ENCODE measurements at regions not wholly inside any gene's neighbourhood (a gene's known extent, or its start where the extent isn't known, plus 50 kb on each side); places are given as distances from the start of the nearest gene placed in this dataset.

GRCh38 chr2:145771525-145771924 is 1251.6 kb upstream of the ZEB2 start:
- no peaks in the 10 kb centered on the region for H3K27me3 ChIP-seq (ENCODE audit: insufficient read depth, low read length)
- no peaks in the 10 kb centered on the region for H4K20me1 ChIP-seq (ENCODE audit: insufficient read depth, low read length)
- no peak overlapping the region for H3K27ac Mint-ChIP-seq (ENCODE audit: unreplicated experiment)
- H3K4me3 Mint-ChIP-seq (ENCODE audit: unreplicated experiment): no peak overlapping the region
- no peaks in the 10 kb centered on the region for H3K9me3 ChIP-seq (ENCODE audit: insufficient read depth, low read depth, low read length)
- H3K79me2 ChIP-seq (ENCODE audit: insufficient read depth, low read length): no peaks in the 10 kb centered on the region
- DNase-seq (ENCODE audit: low read depth) (no peak), FAIRE-seq (no peak)
- no peaks in the 10 kb centered on the region for H3K4me1 Mint-ChIP-seq (ENCODE audit: low read depth, unreplicated experiment)
- H3K36me3 Mint-ChIP-seq (ENCODE audit: low read depth, unreplicated experiment): no peaks in the 10 kb centered on the region
- no peaks in the 10 kb centered on the region for H3K36me3 ChIP-seq (ENCODE audit: insufficient read depth, low read length)
- H3K27ac ChIP-seq (ENCODE audit: low read depth, low read length): no peak overlapping the region
- TF ChIP-seq EZH2 (IDR thresholded peaks at IDR 0.05; ENCODE audit: insufficient read depth, low read length): no peak
- TF ChIP-seq CTCF (IDR thresholded peaks at IDR 0.05; ENCODE audit: insufficient read depth, low read depth, low read length): no peak
- no peak overlapping the region for H3K4me2 ChIP-seq (ENCODE audit: low read length)
- H3K4me3 ChIP-seq (ENCODE audit: insufficient read depth, low read depth, low read length): no peak overlapping the region
- no peaks in the 10 kb centered on the region for H3K9me3 Mint-ChIP-seq (ENCODE audit: unreplicated experiment)
- no peaks in the 10 kb centered on the region for H3K4me1 ChIP-seq (ENCODE audit: insufficient read depth, low read length)
- no peak overlapping the region for H3K9ac ChIP-seq (ENCODE audit: low read length)
- H3K27me3 Mint-ChIP-seq (ENCODE audit: low read depth, unreplicated experiment): no peaks in the 10 kb centered on the region
- H2AFZ ChIP-seq (ENCODE audit: low read depth, low read length): no peak overlapping the region

DNA sequence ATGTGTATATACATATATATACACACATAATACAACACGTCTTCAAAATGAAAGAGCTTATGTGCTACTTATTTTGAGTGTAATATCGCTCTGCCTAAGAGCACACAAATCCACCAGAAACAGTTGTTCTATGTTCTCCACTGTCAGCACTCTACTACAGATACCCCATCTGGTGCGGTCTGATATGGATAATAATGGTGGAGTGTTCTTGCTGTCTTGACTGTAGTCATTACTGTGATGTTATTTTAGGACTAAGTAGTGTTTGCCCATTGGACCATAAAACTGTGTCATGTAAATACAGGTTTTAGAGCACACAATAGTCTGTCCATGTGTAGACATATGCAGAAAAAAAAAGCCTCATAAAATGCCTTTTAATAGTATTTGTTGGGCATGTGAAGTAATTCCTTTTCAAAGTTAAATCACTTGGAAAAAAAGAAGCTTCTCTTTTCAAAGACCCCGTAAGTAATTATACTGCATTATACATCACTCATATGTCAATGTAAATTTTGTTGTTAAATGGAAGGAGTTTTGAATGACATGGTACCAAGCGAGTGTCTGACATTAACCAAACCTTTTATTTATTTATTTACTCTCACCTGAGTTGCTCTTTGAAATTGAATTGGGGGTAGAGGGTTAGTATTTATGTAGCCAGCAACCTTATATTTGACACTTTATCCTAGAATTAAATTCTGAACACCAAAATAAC is 1249.2 kb upstream of the ZEB2 start:
- Histone ChIP-seq H3K9me3 (ENCODE audit: insufficient read depth, low read depth, low read length) (no peaks in the 10 kb centered on the region), H3K4me1 (ENCODE audit: insufficient read depth, low read length) (no peaks in the 10 kb centered on the region), H3K79me2 (ENCODE audit: insufficient read depth, low read length) (no peaks in the 10 kb centered on the region), H3K4me2 (ENCODE audit: low read length) (no peak overlapping the region), H3K27ac (ENCODE audit: low read depth, low read length) (no peak overlapping the region), H3K36me3 (ENCODE audit: insufficient read depth, low read length) (no peaks in the 10 kb centered on the region), H2AFZ (ENCODE audit: low read depth, low read length) (no peak overlapping the region), H3K9ac (ENCODE audit: low read length) (no peak overlapping the region), H4K20me1 (ENCODE audit: insufficient read depth, low read length) (no peaks in the 10 kb centered on the region), H3K27me3 (ENCODE audit: insufficient read depth, low read length) (no peaks in the 10 kb centered on the region), H3K4me3 (ENCODE audit: insufficient read depth, low read depth, low read length) (no peak overlapping the region)
- TF ChIP-seq EZH2 (IDR thresholded peaks at IDR 0.05; ENCODE audit: insufficient read depth, low read length): no peak
- TF ChIP-seq CTCF (IDR thresholded peaks at IDR 0.05; ENCODE audit: insufficient read depth, low read depth, low read length): no peak
- Mint-ChIP-seq H3K4me1 (ENCODE audit: low read depth, unreplicated experiment) (no peaks in the 10 kb centered on the region), H3K36me3 (ENCODE audit: low read depth, unreplicated experiment) (no peaks in the 10 kb centered on the region), H3K27ac (ENCODE audit: unreplicated experiment) (no peak overlapping the region), H3K27me3 (ENCODE audit: low read depth, unreplicated experiment) (no peaks in the 10 kb centered on the region), H3K4me3 (ENCODE audit: unreplicated experiment) (no peak overlapping the region), H3K9me3 (ENCODE audit: unreplicated experiment) (no peaks in the 10 kb centered on the region)
- FAIRE-seq: no peak
- no peak for DNase-seq (ENCODE audit: low read depth)

DNA sequence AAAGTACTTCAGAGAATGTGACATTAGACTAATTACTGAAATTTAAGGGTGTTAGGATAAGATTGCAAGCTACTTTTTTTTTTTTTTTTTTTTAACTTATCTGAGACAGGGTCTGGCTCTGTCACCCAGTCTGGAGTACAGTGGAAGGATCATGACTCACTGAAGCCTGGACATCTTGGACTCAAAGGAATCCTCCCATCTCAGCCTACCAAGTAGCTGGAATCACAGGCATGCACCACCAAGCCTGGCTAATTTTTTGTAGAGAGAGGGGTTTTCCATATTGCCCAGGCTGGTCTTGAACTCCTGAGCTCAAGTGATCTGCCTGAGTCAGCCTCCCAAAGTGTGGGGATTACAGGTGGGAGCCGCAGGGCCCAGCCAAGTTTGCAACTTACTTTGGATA is 1246.0 kb upstream of the ZEB2 start:
- DNase-seq (ENCODE audit: low read depth): no peak
- FAIRE-seq: no peak
- peaks cover 5% of the 10 kb centered on the region for H3K4me1 ChIP-seq (ENCODE audit: insufficient read depth, low read length)
- no peak overlapping the region for H2AFZ ChIP-seq (ENCODE audit: low read depth, low read length)
- Mint-ChIP-seq H3K27ac (ENCODE audit: unreplicated experiment) (no peak overlapping the region), H3K27me3 (ENCODE audit: low read depth, unreplicated experiment) (no peaks in the 10 kb centered on the region), H3K4me3 (ENCODE audit: unreplicated experiment) (no peak overlapping the region), H3K9me3 (ENCODE audit: unreplicated experiment) (no peaks in the 10 kb centered on the region), H3K36me3 (ENCODE audit: low read depth, unreplicated experiment) (no peaks in the 10 kb centered on the region), H3K4me1 (ENCODE audit: low read depth, unreplicated experiment) (peaks cover 4% of the 10 kb centered on the region)
- H3K9me3 ChIP-seq (ENCODE audit: insufficient read depth, low read depth, low read length): no peaks in the 10 kb centered on the region
- no peaks in the 10 kb centered on the region for H4K20me1 ChIP-seq (ENCODE audit: insufficient read depth, low read length)
- no peaks in the 10 kb centered on the region for H3K79me2 ChIP-seq (ENCODE audit: insufficient read depth, low read length)
- no peak overlapping the region for H3K27ac ChIP-seq (ENCODE audit: low read depth, low read length)
- H3K9ac ChIP-seq (ENCODE audit: low read length): no peak overlapping the region
- H3K27me3 ChIP-seq (ENCODE audit: insufficient read depth, low read length): no peaks in the 10 kb centered on the region
- H3K36me3 ChIP-seq (ENCODE audit: insufficient read depth, low read length): no peaks in the 10 kb centered on the region
- no peak overlapping the region for H3K4me2 ChIP-seq (ENCODE audit: low read length)
- no peak for TF ChIP-seq EZH2 (IDR thresholded peaks at IDR 0.05; ENCODE audit: insufficient read depth, low read length)
- TF ChIP-seq CTCF (IDR thresholded peaks at IDR 0.05; ENCODE audit: insufficient read depth, low read depth, low read length): no peak
- H3K4me3 ChIP-seq (ENCODE audit: insufficient read depth, low read depth, low read length): no peak overlapping the region

Data from astrocyte (in vitro differentiated cells and primary cell).